Astrocyte of the cerebellum (primary cell): ENCODE measurements at regions not wholly inside any gene's neighbourhood (a gene's known extent, or its start where the extent isn't known, plus 50 kb on each side); places are given as distances from the start of the nearest gene placed in this dataset.
"Not testable (repeated sequence)": the region's sequence is repeated elsewhere in the genome, so short reads cannot be mapped to it uniquely, and the experiment has no call there.

Experiments
- DNase-seq: peaks from one replicate; pipeline ENCODE4 v3.0.0-alpha.2; 2011; ENCODE audit warnings: low read depth
- H3K4me3 ChIP-seq: 2 replicates; pipeline ENCODE4 v1.5.1; 2011; ENCODE audit warnings: mild to moderate bottlenecking, low read depth, low read length, moderate library complexity
- in situ Hi-C: cut with HindIII; loops from 2 replicates; pipeline ENCODE4 v1.10.0; 2017; ENCODE audit warnings: low sequenced_read_pairs
- TF ChIP-seq, protein P1 (sequence below): IDR thresholded peaks from 2 replicates; pipeline ENCODE4 v1.5.1; 2012; ENCODE audit warnings: low read length, low read depth, moderate library complexity, mild to moderate bottlenecking; ENCODE audit errors: missing control alignments

DNA sequence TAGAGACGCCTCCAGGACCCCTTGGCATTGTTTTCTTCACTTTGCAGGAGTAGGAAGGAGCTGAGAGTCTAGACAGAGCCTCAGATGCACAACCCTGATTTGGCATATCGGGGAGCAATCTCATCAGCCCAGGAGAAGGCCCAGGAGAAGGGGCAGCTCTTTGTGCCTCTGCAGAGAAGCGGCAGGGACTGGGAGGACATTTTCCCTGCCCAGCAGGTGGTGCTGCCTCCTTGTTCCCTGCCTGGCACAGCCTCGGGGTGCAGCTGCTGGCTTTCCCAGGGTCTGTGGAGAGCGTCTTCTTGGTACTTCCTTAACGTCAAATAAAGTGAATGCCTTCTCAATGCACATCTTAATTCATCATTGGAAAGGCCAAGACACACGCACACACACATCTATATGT lies 419.5 kb downstream of the TMEM121 start:
- H3K4me3 ChIP-seq = no peak overlapping the region
- DNase-seq = no peak
- in situ Hi-C loops = no loop called here
- TF ChIP-seq, protein P1, sequence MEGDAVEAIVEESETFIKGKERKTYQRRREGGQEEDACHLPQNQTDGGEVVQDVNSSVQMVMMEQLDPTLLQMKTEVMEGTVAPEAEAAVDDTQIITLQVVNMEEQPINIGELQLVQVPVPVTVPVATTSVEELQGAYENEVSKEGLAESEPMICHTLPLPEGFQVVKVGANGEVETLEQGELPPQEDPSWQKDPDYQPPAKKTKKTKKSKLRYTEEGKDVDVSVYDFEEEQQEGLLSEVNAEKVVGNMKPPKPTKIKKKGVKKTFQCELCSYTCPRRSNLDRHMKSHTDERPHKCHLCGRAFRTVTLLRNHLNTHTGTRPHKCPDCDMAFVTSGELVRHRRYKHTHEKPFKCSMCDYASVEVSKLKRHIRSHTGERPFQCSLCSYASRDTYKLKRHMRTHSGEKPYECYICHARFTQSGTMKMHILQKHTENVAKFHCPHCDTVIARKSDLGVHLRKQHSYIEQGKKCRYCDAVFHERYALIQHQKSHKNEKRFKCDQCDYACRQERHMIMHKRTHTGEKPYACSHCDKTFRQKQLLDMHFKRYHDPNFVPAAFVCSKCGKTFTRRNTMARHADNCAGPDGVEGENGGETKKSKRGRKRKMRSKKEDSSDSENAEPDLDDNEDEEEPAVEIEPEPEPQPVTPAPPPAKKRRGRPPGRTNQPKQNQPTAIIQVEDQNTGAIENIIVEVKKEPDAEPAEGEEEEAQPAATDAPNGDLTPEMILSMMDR = no peak

DNA sequence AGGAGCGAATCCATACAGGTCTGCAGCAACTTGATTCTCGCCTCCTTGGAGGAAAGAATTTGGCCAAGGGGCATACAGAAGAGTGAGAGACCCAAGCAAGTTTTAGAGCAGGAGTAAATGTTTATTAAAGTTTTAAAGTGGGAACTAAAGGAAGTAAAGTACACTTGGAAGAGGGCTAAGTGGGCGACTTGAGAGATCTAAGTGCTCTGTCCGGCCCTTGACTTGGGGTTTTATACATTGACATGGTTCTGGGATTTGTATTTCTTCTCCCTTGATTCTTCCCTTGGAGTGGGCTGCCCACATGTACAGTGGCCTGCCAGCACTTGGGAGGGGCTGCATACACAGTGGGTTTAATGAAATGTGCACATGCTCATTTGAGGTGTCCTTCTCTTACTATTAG lies 421.2 kb downstream of the TMEM121 start:
- H3K4me3 ChIP-seq = no peak overlapping the region
- TF ChIP-seq, protein P1 = no peak
- no peak for DNase-seq
- in situ Hi-C loops = no loop called here

DNA sequence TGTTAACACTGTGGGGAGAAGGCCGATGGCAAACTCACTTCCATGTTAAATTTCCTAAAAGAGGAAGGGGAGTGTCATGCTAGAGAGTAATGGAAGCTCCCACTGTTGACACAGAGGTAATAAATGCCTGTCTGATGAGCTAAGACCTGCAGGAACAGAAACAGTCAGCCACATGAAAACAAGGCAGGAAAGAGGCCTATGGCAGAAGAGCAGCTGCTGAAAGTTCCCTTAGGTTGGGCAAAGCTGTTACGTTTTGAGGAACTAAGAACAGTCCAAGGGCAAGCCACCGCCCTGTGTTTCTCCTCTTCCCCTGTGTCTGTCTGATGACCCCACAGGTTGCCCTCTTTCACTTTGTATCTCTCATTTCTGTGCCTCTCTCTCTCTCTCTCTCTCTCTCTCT lies 422.6 kb downstream of the TMEM121 start:
- H3K4me3 ChIP-seq, DNase-seq, in situ Hi-C loops: not testable (repeated sequence)

DNA sequence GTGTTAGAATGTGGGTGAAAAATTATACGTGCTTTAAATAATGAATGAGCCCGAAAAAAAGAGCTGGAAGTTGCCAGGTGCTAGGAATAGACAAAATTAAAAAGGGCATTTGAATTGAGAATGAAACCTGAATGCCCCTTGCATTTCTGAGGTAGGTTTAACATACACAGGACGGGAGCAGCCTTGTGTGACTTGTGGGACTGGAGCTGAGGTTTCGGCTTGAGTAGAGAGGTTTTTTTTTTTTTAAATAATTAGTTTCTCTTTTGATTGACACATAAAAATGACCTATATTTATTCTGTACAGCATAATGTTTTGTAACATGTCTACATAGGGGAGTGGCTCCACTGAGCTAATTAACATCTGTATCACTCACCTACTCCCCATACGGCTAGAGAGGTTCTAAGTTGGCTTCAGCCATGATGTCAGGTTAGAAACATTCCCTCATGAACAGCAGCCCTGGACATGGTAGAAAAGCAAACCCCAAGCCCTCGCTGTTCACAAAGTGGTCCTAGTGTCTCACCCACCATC lies 424.0 kb downstream of the TMEM121 start:
- H3K4me3 ChIP-seq, in situ Hi-C loops, DNase-seq: not testable (repeated sequence)

DNA sequence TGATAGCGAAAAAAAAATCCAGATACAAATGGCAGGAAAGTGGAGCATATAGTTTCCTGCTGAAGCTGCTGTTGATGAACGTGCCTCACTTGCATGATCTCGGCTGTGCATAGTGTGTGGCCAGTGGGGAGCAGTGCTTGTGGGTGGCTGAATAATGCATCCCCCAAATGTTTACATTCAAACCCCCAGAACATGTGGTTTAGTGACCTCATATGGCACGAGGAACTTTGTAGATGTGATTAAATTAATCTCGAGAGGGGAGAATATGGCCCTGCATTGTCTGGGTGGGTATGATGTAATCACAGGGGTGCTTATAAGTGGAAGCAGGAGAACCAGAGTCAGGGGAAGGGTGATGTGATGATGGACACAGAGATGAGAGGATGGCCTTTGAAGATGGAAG lies 425.0 kb downstream of the TMEM121 start:
- no peak overlapping the region for H3K4me3 ChIP-seq
- TF ChIP-seq, protein P1 = no peak
- no peak for DNase-seq
- in situ Hi-C loops = no loop called here

DNA sequence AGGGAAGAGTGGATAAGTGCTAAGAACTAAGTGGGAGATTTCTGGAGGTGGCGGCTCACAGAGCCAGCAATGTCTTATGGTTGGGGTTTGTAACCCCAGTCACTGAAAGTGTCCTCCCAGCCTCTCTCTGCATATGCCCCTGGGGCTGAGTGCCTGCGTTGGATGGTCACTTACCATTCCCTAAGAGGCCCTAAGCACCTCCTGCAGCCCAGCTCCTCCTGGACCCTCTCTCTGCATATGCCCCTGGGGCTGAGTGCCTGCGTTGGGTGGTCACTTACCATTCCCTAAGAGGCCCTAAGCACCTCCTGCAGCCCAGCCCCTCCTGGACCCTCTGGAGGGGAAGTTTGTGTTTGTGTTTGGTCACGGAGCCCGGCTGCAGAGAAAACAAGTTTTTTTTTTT lies 425.8 kb downstream of the TMEM121 start:
- H3K4me3 ChIP-seq = no peak overlapping the region
- no peak for DNase-seq
- TF ChIP-seq, protein P1 = no peak
- in situ Hi-C loops = no loop called here

DNA sequence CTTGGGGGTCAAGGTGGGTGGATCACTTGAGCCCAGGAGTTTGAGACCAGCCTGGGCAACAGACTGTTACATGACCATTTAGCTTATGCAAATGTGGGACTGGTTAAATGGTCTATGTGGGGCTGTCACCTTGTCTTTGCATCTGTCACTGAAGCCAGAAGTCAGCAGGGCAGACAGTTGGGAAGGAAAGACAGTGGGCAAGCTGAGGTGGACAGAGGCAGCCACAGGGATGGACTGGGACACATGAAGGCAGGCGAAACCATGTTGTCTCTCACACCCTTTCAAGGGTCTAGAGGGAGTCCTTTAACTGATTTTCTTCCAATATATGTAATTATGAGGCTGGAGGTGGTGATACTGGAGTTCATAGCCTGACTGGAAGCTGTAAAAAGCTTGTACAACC lies 426.4 kb downstream of the TMEM121 start:
- DNase-seq = no peak
- H3K4me3 ChIP-seq = no peak overlapping the region
- in situ Hi-C loops = no loop called here
- TF ChIP-seq, protein P1 = no peak

DNA sequence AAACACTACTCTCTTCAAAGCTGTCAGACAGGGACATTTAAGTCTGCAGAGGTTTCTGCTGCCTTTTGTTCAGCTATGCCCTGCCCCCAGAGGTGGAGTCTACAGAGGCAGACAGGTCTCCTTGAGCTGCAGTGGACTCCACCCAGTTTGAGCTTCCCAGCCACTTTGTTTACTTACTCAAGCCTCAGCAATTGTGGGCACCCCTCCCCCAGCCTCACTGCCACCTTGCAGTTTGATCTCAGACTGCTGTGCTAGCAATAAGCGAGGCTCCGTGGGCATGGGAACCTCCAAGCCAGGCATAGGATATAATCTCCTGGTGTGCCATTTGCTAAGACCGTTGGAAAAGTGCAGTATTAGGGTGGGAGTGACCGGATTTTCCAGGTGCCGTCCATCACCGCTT lies 435.2 kb downstream of the TMEM121 start:
- H3K4me3 ChIP-seq, DNase-seq, in situ Hi-C loops: not testable (repeated sequence)
